ENCODE measurements at regions not wholly inside any gene's neighbourhood (a gene's known extent, or its start where the extent isn't known, plus 50 kb on each side); places are given as distances from the start of the nearest gene placed in this dataset.

GRCh38 chr22:19574247-19574646 is 50.0 kb upstream of the CLDN5 start:
- DNase-seq: no peak

GRCh38 chr22:19576460-19577421 is 52.5 kb upstream of the CLDN5 start:
- peak; percentile 75 for DNase-seq

GRCh38 chr22:19577422-19577966 is 53.3 kb upstream of the CLDN5 start:
- DNase-seq: no peak

DNA sequence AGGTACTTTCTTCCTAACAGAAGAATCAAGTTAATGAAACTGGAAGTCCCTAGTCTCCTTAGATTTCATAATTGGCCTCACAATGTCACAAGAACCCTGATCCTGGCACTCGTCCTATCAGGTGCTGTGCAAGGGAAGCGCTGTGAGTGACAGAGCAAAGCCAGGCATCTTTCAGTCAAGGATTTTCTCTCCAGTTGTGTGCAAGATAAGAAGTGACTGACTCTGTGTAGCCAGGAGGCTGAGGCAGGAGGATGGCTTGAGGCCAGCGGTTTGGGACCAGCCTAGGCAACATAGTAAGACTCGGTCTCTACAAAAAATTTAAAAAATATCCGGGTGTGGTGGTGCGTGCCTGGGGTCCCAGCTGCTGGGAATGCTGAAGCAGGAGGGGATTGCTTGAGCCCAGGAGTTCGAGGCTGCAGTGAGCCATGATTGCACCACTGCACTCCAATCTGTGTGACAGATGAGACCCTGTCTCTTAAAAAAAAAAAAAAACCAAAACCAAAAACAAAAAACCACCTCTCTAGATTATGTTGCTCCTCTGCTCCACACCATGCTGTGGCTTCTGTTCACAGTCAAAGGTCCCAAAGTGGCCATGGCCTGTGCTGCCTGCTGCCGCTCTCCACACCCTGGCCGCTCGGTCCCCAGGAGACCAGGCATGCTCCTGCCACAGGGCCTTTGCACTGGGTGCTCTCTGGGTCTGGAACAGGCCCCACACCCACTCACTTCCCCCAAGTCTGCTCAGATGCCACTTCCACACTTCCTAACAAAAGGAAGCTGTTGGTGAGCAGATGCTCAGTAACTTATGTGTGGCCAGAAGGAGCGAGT is 54.2 kb upstream of the CLDN5 start:
- no peak for DNase-seq

- DNase-seq: peak; percentile 38
These were observed 55.1 kb upstream of the CLDN5 start for GRCh38 chr22:19579115-19579811.

DNA sequence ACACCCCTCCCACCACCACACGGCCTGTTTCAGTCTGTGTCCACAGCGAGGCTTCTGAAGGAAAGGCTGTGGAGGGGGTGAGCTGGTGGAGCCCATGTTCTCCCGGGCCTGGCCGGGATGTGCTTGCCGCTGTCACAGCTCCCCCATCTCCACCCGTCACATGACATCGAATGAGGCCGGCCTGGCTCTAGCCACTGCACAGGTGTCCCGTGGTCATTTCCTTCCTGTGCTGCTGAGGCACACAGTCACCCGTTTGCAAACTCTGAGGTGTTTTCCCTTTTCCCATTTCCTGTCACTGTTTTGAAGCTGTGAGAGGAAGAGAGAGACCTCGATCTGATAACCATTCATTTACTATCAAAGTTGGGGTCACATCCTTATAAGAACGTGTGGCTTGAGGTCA is 55.7 kb upstream of the CLDN5 start:
- DNase-seq: peak; percentile 65

- no peak for DNase-seq
These were observed 56.2 kb upstream of the CLDN5 start for GRCh38 chr22:19580291-19580890.

DNA sequence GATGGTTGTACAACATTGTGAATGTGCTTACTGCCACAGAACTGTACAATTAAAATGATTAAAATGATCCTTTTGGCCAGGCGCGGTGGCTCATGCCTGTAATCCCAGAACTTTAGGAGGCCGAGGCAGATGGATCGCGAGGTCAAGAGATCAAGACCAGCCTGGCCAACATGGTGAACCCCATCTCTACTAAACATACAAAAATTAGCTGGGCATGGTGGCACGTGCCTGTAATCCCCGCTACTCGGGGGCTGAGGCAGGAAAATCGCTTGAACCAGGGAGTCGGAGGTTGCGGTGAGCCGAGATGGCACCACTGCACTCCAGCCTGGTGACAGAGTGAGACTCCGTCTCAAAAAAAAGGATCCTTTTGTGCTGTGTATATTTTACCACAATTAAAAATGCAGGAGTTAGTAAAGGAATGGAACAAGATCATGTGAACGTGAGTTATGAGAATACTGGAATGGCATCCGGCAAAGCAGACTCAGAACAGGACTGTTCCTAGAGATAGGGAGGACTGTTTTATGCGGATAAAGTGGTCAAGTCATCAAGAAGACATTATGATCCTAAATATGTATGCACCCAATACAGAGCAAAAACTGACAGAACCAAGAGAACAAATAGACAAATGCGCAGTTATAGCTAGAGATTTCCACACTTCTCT is 58.0 kb upstream of the CLDN5 start:
- no peak for DNase-seq

GRCh38 chr22:19586922-19587684 is 62.9 kb upstream of the CLDN5 start:
- DNase-seq: no peak

- no peak for DNase-seq
These were observed 66.5 kb upstream of the CLDN5 start for GRCh38 chr22:19590696-19591095.

DNA sequence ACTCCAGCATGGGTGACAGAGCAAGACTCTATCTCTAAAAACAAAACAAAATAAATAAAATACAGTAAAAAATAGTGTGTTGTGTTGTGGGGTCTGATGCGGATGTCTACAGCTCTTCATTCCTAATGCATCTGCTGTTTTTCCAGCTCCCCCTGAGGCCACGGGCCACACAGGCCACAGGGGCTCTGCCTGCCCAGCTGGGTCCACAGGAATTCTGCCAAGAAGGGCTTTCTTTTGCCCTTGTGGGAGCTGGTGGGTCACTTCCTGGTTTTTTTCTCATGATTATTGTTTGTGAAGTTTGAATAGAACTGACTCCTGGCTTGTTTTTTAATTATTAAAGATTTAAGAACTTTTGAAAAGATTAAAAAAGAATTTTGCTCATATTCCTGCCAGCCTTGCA is 67.4 kb upstream of the CLDN5 start:
- no peak for DNase-seq

DNA sequence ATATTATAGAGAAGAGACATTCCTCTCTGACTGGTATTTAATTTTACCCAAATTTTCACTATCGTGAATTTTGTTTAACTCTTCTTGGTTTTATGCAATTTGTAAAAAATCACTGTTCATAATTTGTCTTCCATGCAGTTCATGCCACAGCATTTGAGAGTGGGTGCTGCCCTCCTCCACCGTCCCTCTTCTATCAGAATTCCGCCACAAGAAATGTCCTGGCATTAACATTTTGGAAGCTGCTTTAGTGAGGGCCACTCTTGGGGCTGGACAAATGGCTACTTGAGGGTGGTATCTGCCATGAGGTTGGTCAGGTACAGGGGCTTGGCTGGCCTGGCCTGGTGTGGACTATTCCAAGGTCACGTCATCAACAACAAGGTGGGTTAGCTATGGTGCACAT is 68.3 kb upstream of the CLDN5 start:
- DNase-seq: no peak

DNA sequence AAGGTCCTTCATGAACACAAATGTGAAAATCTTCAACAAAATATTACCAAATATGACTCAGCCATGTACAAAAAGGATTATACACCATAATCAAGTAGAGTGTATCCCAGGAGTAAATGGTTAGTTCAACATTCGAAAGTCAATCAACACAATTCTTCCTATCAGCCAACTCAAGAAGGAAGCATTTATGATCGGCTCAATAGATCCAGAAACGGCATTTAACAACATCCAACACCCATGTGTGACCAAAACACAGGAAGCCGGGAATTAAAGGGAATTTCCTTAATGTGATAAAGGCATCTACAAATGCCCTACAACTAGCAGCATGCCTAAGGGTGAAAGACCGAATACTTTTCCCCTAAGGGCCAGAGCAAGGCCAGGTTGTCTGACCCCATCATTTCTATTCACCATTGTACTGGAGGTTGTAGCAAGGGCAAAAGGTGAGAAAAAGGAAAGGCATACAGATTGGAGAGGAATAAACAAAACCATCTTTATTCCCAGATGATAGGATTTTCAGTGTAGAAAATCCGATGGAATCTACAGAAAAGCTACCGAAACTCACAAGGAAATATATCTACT is 69.9 kb upstream of the CLDN5 start:
- no peak for DNase-seq

GRCh38 chr22:19595532-19595931 is 71.3 kb upstream of the CLDN5 start:
- DNase-seq: no peak

DNA sequence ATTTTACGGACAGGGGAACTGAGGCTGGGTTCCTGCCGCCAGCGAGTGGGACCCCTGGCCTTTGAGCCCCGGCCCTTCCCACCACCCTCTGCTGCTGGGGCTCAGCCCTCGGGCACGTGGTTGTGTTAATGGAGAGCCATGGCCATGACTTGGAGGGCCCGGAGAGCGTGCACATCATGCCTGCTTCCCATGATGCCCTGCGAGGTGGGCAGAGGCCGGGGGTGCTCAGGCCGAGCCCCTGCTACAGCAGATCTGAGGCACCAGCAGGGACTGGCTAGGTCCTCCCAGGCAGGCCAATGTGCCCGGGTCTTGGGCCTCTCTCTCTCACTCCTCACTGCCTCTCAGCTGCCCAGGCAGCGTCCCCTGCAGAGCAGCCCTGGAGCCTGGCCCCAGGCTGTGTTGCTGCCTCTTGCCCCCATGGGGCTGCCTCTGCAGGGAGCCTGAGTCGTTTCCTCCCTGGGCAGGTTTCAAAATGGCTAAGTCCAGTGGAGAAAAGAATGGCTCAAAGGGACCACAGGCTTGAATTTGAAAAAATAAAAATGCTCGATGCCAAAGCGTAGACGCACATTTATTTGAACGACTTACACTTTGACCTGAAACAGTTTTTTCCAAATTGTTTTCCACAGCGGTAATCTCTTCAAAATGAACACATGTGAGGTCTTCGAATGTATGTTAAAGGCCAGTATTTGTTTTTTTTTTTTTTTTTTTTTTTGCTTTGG is 72.6 kb upstream of the CLDN5 start:
- DNase-seq: no peak

DNA sequence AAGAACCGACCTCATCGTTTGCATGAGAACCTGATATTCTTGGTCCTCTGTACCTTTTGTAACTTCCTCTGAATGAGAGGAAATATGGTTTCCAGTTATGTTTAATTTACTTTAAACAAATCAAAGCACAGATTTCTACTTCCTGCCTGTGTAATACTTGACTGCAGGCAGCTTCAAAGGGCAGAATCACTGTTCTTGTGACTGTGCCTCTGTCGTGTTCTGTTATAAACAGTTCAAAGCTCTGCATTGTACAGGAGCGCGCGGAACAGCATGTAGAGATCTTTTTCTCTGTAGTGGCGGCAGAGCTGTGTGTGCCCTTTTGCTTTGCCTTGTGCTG is 73.2 kb upstream of the CLDN5 start:
- no peak for DNase-seq

- no peak for DNase-seq
These were observed 74.0 kb upstream of the CLDN5 start for GRCh38 chr22:19598054-19598855.

DNA sequence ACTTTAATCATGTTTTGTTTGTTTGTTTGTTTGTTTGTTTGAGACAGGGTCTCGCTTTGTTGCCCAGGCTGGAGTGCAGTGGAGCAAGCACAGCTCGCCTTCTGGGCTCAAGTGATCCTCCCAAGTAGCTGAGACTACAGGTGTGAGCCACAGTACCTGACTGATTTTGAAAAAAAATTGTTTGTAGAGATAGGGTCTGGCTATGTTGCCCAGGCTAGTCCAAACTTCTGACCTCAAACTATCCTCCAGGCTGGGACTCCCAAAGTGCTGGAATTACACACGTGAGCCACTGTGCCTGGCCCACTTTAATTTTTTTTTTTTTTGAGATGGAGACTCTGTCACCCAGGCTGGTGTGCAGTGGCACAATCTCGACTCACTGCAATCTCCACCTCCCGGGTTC is 74.8 kb upstream of the CLDN5 start:
- DNase-seq: no peak

- DNase-seq: no peak
These were observed 75.5 kb upstream of the CLDN5 start for GRCh38 chr22:19599626-19600243.
